ENCODE measurements at regions not wholly inside any gene's neighbourhood (a gene's known extent, or its start where the extent isn't known, plus 50 kb on each side); places are given as distances from the start of the nearest gene placed in this dataset.

- no peaks in the 10 kb centered on the region for H3K36me3 ChIP-seq (ENCODE audit: insufficient read depth, insufficient read length, low read length)
- H3K4me3 ChIP-seq (ENCODE audit: insufficient read length, low read depth) = no peak overlapping the region
Observed at GRCh38 chr1:42057800-42058199, 95.4 kb upstream of the GUCA2B start.

GRCh38 chr1:42056460-42056859, 96.8 kb upstream of the GUCA2B start:
- TF ChIP-seq ZNF274 (IDR thresholded peaks at IDR 0.05; ENCODE audit: low read depth, low read length) (no peak), SUZ12 (IDR thresholded peaks at IDR 0.05; ENCODE audit: extremely low read depth, insufficient read depth, insufficient read length) (no peak), YY1 (IDR thresholded peaks at IDR 0.05; ENCODE audit: insufficient read depth, insufficient read length) (no peak)
- no peak for DNase-seq (ENCODE audit: low read depth, low spot score)
- Histone ChIP-seq H3K27me3 (ENCODE audit: insufficient read depth, insufficient read length) (no peaks in the 10 kb centered on the region), H3K9ac (ENCODE audit: insufficient read length, low read depth) (no peak overlapping the region), H3K4me1 (ENCODE audit: insufficient read depth, insufficient read length) (no peaks in the 10 kb centered on the region), H3K36me3 (ENCODE audit: insufficient read depth, insufficient read length, low read length) (no peaks in the 10 kb centered on the region), H3K9me3 (ENCODE audit: insufficient read depth, low read length) (peaks cover 22% of the 10 kb centered on the region), H3K4me3 (ENCODE audit: insufficient read length, low read depth) (no peak overlapping the region)

More at GRCh38 chr1:42057800-42058199, 95.4 kb upstream of the GUCA2B start:
- TF ChIP-seq YY1 (IDR thresholded peaks at IDR 0.05; ENCODE audit: insufficient read depth, insufficient read length) = no peak
- TF ChIP-seq SUZ12 (IDR thresholded peaks at IDR 0.05; ENCODE audit: extremely low read depth, insufficient read depth, insufficient read length) = no peak
- TF ChIP-seq ZNF274 (IDR thresholded peaks at IDR 0.05; ENCODE audit: low read depth, low read length) = no peak
- Histone ChIP-seq H3K4me1 (ENCODE audit: insufficient read depth, insufficient read length) (no peaks in the 10 kb centered on the region), H3K9me3 (ENCODE audit: insufficient read depth, low read length) (peaks cover 22% of the 10 kb centered on the region), H3K27me3 (ENCODE audit: insufficient read depth, insufficient read length) (no peaks in the 10 kb centered on the region), H3K9ac (ENCODE audit: insufficient read length, low read depth) (no peak overlapping the region)
- DNase-seq (ENCODE audit: low read depth, low spot score) = no peak

- DNase-seq (ENCODE audit: low read depth, low spot score) = no peak
- no peaks in the 10 kb centered on the region for H3K4me1 ChIP-seq (ENCODE audit: insufficient read depth, insufficient read length)
- no peak overlapping the region for H3K4me3 ChIP-seq (ENCODE audit: insufficient read length, low read depth)
- H3K9ac ChIP-seq (ENCODE audit: insufficient read length, low read depth) = no peak overlapping the region
- no peaks in the 10 kb centered on the region for H3K27me3 ChIP-seq (ENCODE audit: insufficient read depth, insufficient read length)
- no peaks in the 10 kb centered on the region for H3K36me3 ChIP-seq (ENCODE audit: insufficient read depth, insufficient read length, low read length)
- TF ChIP-seq SUZ12 (IDR thresholded peaks at IDR 0.05; ENCODE audit: extremely low read depth, insufficient read depth, insufficient read length) = no peak
- no peak for TF ChIP-seq YY1 (IDR thresholded peaks at IDR 0.05; ENCODE audit: insufficient read depth, insufficient read length)
- TF ChIP-seq ZNF274 (IDR thresholded peaks at IDR 0.05; ENCODE audit: low read depth, low read length) = no peak
- peaks cover 22% of the 10 kb centered on the region for H3K9me3 ChIP-seq (ENCODE audit: insufficient read depth, low read length)
Observed at GRCh38 chr1:42055061-42055460, 98.1 kb upstream of the GUCA2B start.

GRCh38 chr1:42052072-42052699, 101.0 kb upstream of the GUCA2B start:
- Histone ChIP-seq H3K36me3 (ENCODE audit: insufficient read depth, insufficient read length, low read length) (no peaks in the 10 kb centered on the region), H3K9me3 (ENCODE audit: insufficient read depth, low read length) (no peaks in the 10 kb centered on the region), H3K9ac (ENCODE audit: insufficient read length, low read depth) (no peak overlapping the region), H3K4me1 (ENCODE audit: insufficient read depth, insufficient read length) (no peaks in the 10 kb centered on the region), H3K27me3 (ENCODE audit: insufficient read depth, insufficient read length) (no peaks in the 10 kb centered on the region), H3K4me3 (ENCODE audit: insufficient read length, low read depth) (no peak overlapping the region)
- TF ChIP-seq SUZ12 (IDR thresholded peaks at IDR 0.05; ENCODE audit: extremely low read depth, insufficient read depth, insufficient read length) (no peak), ZNF274 (IDR thresholded peaks at IDR 0.05; ENCODE audit: low read depth, low read length) (no peak), YY1 (IDR thresholded peaks at IDR 0.05; ENCODE audit: insufficient read depth, insufficient read length) (no peak)
- no peak for DNase-seq (ENCODE audit: low read depth, low spot score)

GRCh38 chr1:42047508-42047880, 105.7 kb upstream of the GUCA2B start:
- no peaks in the 10 kb centered on the region for H3K9me3 ChIP-seq (ENCODE audit: insufficient read depth, low read length)
- no peaks in the 10 kb centered on the region for H3K4me1 ChIP-seq (ENCODE audit: insufficient read depth, insufficient read length)
- H3K4me3 ChIP-seq (ENCODE audit: insufficient read length, low read depth) = no peak overlapping the region
- TF ChIP-seq ZNF274 (IDR thresholded peaks at IDR 0.05; ENCODE audit: low read depth, low read length) (no peak), SUZ12 (IDR thresholded peaks at IDR 0.05; ENCODE audit: extremely low read depth, insufficient read depth, insufficient read length) (no peak), YY1 (IDR thresholded peaks at IDR 0.05; ENCODE audit: insufficient read depth, insufficient read length) (no peak)
- DNase-seq (ENCODE audit: low read depth, low spot score) = no peak
- no peak overlapping the region for H3K9ac ChIP-seq (ENCODE audit: insufficient read length, low read depth)
- H3K36me3 ChIP-seq (ENCODE audit: insufficient read depth, insufficient read length, low read length) = no peaks in the 10 kb centered on the region
- H3K27me3 ChIP-seq (ENCODE audit: insufficient read depth, insufficient read length) = no peaks in the 10 kb centered on the region

GRCh38 chr1:42046761-42047507, 106.3 kb upstream of the GUCA2B start:
- no peak overlapping the region for H3K9ac ChIP-seq (ENCODE audit: insufficient read length, low read depth)
- no peaks in the 10 kb centered on the region for H3K9me3 ChIP-seq (ENCODE audit: insufficient read depth, low read length)
- H3K27me3 ChIP-seq (ENCODE audit: insufficient read depth, insufficient read length) = no peaks in the 10 kb centered on the region
- no peak overlapping the region for H3K4me3 ChIP-seq (ENCODE audit: insufficient read length, low read depth)
- TF ChIP-seq ZNF274 (IDR thresholded peaks at IDR 0.05; ENCODE audit: low read depth, low read length) (no peak), SUZ12 (IDR thresholded peaks at IDR 0.05; ENCODE audit: extremely low read depth, insufficient read depth, insufficient read length) (no peak), YY1 (IDR thresholded peaks at IDR 0.05; ENCODE audit: insufficient read depth, insufficient read length) (no peak)
- H3K4me1 ChIP-seq (ENCODE audit: insufficient read depth, insufficient read length) = no peaks in the 10 kb centered on the region
- H3K36me3 ChIP-seq (ENCODE audit: insufficient read depth, insufficient read length, low read length) = no peaks in the 10 kb centered on the region
- no peak for DNase-seq (ENCODE audit: low read depth, low spot score)

- Histone ChIP-seq H3K4me3 (ENCODE audit: insufficient read length, low read depth) (no peak overlapping the region), H3K36me3 (ENCODE audit: insufficient read depth, insufficient read length, low read length) (no peaks in the 10 kb centered on the region), H3K9ac (ENCODE audit: insufficient read length, low read depth) (no peak overlapping the region), H3K4me1 (ENCODE audit: insufficient read depth, insufficient read length) (no peaks in the 10 kb centered on the region), H3K27me3 (ENCODE audit: insufficient read depth, insufficient read length) (peaks cover 2% of the 10 kb centered on the region), H3K9me3 (ENCODE audit: insufficient read depth, low read length) (no peaks in the 10 kb centered on the region)
- no peak for DNase-seq (ENCODE audit: low read depth, low spot score)
- TF ChIP-seq SUZ12 (IDR thresholded peaks at IDR 0.05; ENCODE audit: extremely low read depth, insufficient read depth, insufficient read length) = no peak
- TF ChIP-seq YY1 (IDR thresholded peaks at IDR 0.05; ENCODE audit: insufficient read depth, insufficient read length) = no peak
- TF ChIP-seq ZNF274 (IDR thresholded peaks at IDR 0.05; ENCODE audit: low read depth, low read length) = no peak
Observed at GRCh38 chr1:42044346-42044745, 108.9 kb upstream of the GUCA2B start.

All from NT2/D1 (cell line).